COR-L47 (cell line): ENCODE measurements at regions not wholly inside any gene's neighbourhood (a gene's known extent, or its start where the extent isn't known, plus 50 kb on each side); places are given as distances from the start of the nearest gene placed in this dataset.

ENCODE experiments used
- DNase-seq: peaks from one replicate; lab custom pipeline; 2025; lab: John Stamatoyannopoulos, UW

GRCh38 chr3:59698091-59698490 lies 648.3 kb upstream of the CFAP20DC start:
- no peak for DNase-seq

- no peak for DNase-seq
These were observed 647.0 kb upstream of the CFAP20DC start for GRCh38 chr3:59696783-59697182.

DNA sequence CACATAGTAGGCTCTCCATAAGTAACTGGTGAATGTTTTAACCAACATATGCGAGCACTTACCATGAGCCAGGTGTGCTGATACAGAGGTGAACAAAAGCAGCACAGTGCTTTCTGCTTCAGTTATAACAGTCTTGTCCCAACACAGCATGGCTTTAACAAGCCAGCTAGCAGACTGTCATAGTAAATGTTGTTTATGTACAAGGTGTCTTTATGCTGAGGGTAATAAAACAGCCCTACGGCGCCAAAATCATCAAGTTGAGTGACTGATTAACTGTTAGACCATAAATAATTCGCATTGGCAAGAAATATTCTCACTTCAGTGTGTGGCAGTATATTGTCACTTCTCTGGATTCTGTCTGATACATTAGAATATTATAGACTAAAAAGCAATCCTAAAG lies 646.0 kb upstream of the CFAP20DC start:
- no peak for DNase-seq

DNA sequence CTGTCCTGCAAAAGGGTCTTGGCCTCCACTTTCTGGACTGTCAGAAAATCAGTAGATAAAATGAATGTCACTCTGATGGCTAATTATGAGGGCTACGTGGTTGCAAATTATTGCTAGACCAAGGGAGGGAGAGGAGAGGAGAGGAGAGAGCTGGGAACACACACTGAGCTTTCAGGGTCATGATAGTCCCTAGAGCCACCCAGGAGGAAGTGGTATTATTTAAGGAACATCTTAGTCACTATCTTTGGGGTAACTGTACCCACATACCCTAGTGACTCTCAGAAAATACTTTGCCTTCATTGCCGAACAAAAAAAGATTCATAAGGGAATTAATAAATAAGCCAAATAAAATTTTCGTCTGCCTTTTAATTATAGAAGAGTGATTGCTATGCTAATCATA lies 642.3 kb upstream of the CFAP20DC start:
- no peak for DNase-seq

GRCh38 chr3:59690886-59691285 lies 641.1 kb upstream of the CFAP20DC start:
- DNase-seq = no peak

- DNase-seq = peak; percentile 2
These were observed 638.8 kb upstream of the CFAP20DC start for GRCh38 chr3:59688636-59689035.

- no peak for DNase-seq
These were observed 635.6 kb upstream of the CFAP20DC start for GRCh38 chr3:59685432-59685831.

DNA sequence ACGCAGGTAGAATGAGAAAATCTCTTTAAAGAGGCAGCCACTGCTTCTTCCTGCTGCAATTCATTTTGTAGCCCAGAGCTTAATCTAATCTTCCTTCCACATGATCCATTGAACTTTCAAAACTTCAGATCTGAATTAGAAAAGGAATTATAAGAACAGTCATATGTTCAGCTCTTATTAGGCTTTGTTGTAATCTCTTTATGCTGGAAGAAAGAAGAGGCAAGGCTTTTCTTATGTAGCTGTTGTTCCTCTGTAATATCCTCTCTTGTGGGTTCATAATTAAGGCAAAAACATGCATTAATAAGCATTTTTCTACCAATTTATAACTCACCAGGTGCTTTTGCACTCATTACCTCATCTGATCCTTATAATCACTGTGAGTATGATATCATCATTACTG lies 634.9 kb upstream of the CFAP20DC start:
- no peak for DNase-seq

GRCh38 chr3:59680919-59681318 lies 631.1 kb upstream of the CFAP20DC start:
- no peak for DNase-seq

DNA sequence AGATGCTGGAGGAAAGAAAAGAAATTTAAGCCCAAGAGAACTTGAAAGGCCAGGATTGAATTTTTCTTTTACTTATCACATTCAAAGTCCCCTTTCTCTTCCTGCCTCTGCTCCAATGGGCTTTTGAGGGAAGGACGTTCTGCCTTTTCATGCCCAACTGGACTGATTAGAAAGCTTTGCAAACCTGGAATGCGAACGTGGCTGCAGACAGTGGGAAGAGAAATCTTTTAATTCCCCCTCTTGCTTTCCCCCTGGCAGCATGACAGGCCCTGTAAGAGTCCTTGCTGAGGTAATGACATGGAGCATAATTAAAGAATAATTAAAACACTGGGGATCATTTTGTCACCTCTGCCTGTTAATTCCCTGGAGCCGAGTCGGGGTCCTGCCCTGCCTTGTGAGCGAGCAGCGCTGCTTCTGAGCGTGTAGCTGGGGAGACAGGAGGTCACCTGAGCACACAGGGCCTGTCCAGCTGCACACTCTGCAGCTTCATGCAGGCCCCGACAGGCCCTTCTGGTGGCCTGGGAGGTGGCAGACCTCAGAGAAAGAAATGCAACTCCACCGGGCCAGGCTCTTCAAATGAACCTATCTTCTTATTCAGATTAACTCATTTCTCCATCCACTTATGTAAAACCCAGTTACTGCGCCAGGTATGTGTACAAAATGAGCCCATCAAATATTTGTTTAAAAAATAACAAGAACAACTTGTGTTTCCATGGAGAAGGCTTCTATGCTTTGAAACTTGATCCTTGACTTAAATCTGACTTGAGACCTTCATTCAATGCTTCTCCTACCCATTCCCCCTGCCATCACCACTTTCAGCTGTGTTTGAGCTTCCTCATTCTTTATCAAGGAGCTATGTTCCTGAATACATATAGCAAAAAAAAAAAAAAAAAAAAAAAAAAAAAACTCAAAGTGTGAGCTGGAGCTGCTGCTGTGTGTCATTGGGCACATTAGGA lies 628.2 kb upstream of the CFAP20DC start:
- DNase-seq = peak; percentile 26

GRCh38 chr3:59675495-59675894 lies 625.7 kb upstream of the CFAP20DC start:
- no peak for DNase-seq

DNA sequence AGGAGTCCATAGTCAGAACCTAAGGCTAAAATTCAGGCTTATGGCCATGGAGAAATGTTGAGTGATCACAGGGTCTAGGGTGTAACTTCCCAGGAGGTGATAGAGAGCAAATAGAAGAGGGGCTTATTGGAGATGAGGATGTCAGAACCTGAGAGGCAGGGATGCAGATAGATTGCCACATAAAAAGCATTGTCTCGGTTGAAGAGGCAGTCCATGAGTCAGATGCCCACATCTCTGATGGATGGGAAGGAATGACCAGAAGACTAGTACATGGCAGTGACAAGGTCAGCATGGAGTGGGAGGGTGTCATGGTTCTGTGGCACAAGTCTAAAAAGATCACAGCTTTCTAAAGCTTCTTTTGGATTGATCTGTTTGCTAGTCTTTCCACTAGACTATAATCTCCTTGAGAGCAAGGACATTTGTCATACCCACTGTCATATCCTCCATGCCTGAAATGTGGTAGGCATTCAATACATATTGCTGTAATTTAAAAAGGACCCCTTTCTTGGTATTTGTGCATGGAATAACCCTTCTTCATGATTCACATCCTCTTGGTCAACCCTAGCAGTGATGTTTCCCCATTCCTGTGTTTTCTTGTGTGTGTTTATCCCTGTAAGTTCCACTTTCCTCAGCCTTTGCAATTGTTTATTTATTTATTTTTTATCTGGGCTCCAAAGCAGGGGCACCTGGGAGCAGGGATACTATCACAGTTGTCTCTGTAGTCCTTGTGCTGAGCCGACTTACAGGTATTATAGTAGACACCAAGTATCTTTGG lies 613.4 kb upstream of the CFAP20DC start:
- no peak for DNase-seq

- DNase-seq = peak; percentile 7
These were observed 611.2 kb upstream of the CFAP20DC start for GRCh38 chr3:59660852-59661625.

GRCh38 chr3:59660376-59660775 lies 610.6 kb upstream of the CFAP20DC start:
- no peak for DNase-seq

GRCh38 chr3:59659755-59660154 lies 609.9 kb upstream of the CFAP20DC start:
- DNase-seq = no peak

- no peak for DNase-seq
These were observed 609.0 kb upstream of the CFAP20DC start for GRCh38 chr3:59658866-59659265.

DNA sequence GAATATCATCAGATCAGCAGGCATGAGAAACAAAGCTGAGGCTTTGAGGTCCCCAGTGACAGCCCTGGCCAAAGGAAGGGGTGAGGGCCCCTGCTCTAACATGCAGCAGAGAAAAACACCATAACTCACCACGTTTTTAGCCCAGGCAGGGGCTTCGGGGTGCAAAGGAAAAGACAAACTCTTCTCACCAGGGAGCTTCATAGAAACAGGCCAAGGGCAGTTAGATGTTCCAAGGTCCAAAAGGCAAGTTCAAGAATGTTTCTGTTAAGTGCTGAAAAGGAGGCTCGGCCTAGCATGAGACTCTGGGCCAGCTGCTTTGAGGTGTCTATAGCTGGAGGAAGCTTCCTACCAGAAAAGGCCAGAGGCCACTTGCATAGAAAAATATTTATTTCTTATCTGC lies 608.4 kb upstream of the CFAP20DC start:
- DNase-seq = no peak

- no peak for DNase-seq
These were observed 605.7 kb upstream of the CFAP20DC start for GRCh38 chr3:59655418-59656015.

GRCh38 chr3:59654480-59655417 lies 604.9 kb upstream of the CFAP20DC start:
- DNase-seq = no peak

GRCh38 chr3:59654123-59654479 lies 604.3 kb upstream of the CFAP20DC start:
- DNase-seq = no peak
